ENCODE measurements at regions not wholly inside any gene's neighbourhood (a gene's known extent, or its start where the extent isn't known, plus 50 kb on each side); places are given as distances from the start of the nearest gene placed in this dataset.

DNA sequence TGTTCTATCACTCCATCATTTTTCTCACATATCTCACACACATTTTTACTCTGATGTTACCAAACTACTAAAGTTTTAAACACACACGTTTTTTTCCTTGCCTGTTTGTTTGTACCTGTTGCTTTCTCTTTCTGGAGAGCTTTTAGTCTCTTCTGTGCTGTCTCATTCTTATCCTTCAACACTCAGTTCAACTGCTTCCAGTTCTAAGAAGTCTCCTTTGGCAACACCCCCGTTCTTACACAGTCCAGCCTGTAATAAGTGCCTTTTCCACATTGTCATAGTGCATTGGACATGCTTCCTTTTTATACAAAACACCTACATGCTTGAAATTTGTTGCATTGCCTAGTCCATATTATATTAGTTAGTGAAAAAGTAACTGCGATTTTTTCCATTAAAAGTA, 360.2 kb upstream of the BRINP3 start:
- DNase-seq (ENCODE audit: low spot score) (no peak), ATAC-seq (ENCODE audit: low read depth) (no peak)
- H3K27me3 ChIP-seq (ENCODE audit: insufficient read depth, poor library complexity, severe bottlenecking) = no peaks in the 10 kb centered on the region
- no peaks in the 10 kb centered on the region for H3K36me3 ChIP-seq (ENCODE audit: low read depth)
- H3K27ac ChIP-seq (ENCODE audit: poor library complexity, severe bottlenecking) = no peak overlapping the region
- no peaks in the 10 kb centered on the region for H3K9me3 ChIP-seq (ENCODE audit: severe bottlenecking)
- no peaks in the 10 kb centered on the region for H3K4me1 ChIP-seq (ENCODE audit: insufficient read depth, poor library complexity, severe bottlenecking)
- H3K4me3 ChIP-seq (ENCODE audit: severe bottlenecking) = no peak overlapping the region
- no peak for TF ChIP-seq CTCF (IDR thresholded peaks at IDR 0.05; ENCODE audit: poor library complexity, severe bottlenecking)

DNA sequence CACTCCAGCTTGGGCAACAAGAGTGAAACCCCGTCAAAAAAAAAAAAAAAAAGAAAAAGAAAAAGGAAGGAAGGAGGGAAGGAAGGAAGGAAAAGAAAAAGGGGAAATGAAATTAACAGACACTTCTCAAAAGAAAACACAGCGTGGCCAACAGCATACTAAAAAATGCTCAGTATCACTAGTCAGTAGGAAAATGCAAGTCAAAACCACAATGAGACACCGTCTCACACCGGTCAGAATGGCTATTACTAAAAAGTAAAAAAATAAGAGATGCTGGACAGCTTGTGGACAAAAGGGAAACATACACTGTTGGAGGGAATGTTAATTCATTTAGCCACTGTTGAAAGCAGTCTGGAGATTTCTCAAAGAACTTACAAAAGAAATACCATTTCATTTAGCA, 369.5 kb upstream of the BRINP3 start:
- Histone ChIP-seq H3K4me1 (ENCODE audit: insufficient read depth, poor library complexity, severe bottlenecking) (no peaks in the 10 kb centered on the region), H3K27ac (ENCODE audit: poor library complexity, severe bottlenecking) (no peak overlapping the region), H3K36me3 (ENCODE audit: low read depth) (no peaks in the 10 kb centered on the region), H3K9me3 (ENCODE audit: severe bottlenecking) (no peaks in the 10 kb centered on the region), H3K27me3 (ENCODE audit: insufficient read depth, poor library complexity, severe bottlenecking) (no peaks in the 10 kb centered on the region), H3K4me3 (ENCODE audit: severe bottlenecking) (no peak overlapping the region)
- no peak for TF ChIP-seq CTCF (IDR thresholded peaks at IDR 0.05; ENCODE audit: poor library complexity, severe bottlenecking)
- no peak for DNase-seq (ENCODE audit: low spot score)
- ATAC-seq (ENCODE audit: low read depth) = no peak

DNA sequence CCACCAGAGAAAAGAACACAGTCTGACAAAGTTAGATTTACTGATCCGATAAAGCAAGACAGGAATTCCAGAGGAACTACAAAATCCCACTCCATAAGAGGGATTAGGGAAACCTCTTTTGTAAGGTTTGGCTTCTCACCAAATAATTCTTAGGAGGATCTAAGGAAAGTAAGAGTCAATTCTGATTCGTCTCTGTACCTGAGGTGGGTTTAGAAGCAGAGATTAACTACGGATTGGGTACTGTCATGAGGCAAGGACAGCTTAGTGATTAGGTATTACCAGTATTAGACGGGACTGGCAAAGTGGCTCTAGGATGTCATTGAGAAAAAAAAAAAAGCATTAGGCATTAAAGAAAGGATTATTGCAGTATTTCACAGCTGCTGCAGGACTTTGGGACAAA, 371.7 kb upstream of the BRINP3 start:
- DNase-seq (ENCODE audit: low spot score) (no peak), ATAC-seq (ENCODE audit: low read depth) (no peak)
- Histone ChIP-seq H3K36me3 (ENCODE audit: low read depth) (no peaks in the 10 kb centered on the region), H3K9me3 (ENCODE audit: severe bottlenecking) (no peaks in the 10 kb centered on the region), H3K27me3 (ENCODE audit: insufficient read depth, poor library complexity, severe bottlenecking) (no peaks in the 10 kb centered on the region), H3K4me1 (ENCODE audit: insufficient read depth, poor library complexity, severe bottlenecking) (no peaks in the 10 kb centered on the region), H3K4me3 (ENCODE audit: severe bottlenecking) (no peak overlapping the region), H3K27ac (ENCODE audit: poor library complexity, severe bottlenecking) (no peak overlapping the region)
- no peak for TF ChIP-seq CTCF (IDR thresholded peaks at IDR 0.05; ENCODE audit: poor library complexity, severe bottlenecking)

DNA sequence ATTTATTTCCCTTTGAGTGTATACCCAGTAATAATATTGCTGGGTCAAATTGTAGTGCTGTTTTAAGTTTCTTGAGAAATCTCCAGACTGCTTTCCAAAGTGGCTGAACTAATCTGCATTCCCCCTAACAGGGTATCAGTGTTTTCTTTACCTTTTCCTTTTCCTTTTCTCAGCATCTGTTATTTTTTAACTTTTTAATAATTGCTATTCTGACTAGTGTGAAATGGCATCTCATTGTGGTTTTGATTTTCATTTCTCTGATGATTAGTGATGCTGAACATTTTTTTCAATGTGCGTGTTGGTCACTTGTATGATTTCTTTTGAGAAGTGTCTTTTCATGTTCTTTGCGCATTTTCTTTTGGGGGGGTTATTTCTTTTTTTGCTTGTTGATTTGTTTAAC, 374.9 kb upstream of the BRINP3 start:
- no peaks in the 10 kb centered on the region for H3K4me1 ChIP-seq (ENCODE audit: insufficient read depth, poor library complexity, severe bottlenecking)
- no peaks in the 10 kb centered on the region for H3K36me3 ChIP-seq (ENCODE audit: low read depth)
- H3K9me3 ChIP-seq (ENCODE audit: severe bottlenecking) = no peaks in the 10 kb centered on the region
- no peak overlapping the region for H3K4me3 ChIP-seq (ENCODE audit: severe bottlenecking)
- H3K27me3 ChIP-seq (ENCODE audit: insufficient read depth, poor library complexity, severe bottlenecking) = no peaks in the 10 kb centered on the region
- TF ChIP-seq CTCF (IDR thresholded peaks at IDR 0.05; ENCODE audit: poor library complexity, severe bottlenecking) = no peak
- ATAC-seq (ENCODE audit: low read depth) = no peak
- DNase-seq (ENCODE audit: low spot score) = no peak
- H3K27ac ChIP-seq (ENCODE audit: poor library complexity, severe bottlenecking) = no peak overlapping the region

GRCh38 chr1:190858140-190858539, 380.5 kb upstream of the BRINP3 start:
- Histone ChIP-seq H3K27me3 (ENCODE audit: insufficient read depth, poor library complexity, severe bottlenecking) (no peaks in the 10 kb centered on the region), H3K9me3 (ENCODE audit: severe bottlenecking) (no peaks in the 10 kb centered on the region), H3K36me3 (ENCODE audit: low read depth) (no peaks in the 10 kb centered on the region), H3K4me3 (ENCODE audit: severe bottlenecking) (no peak overlapping the region), H3K4me1 (ENCODE audit: insufficient read depth, poor library complexity, severe bottlenecking) (no peaks in the 10 kb centered on the region), H3K27ac (ENCODE audit: poor library complexity, severe bottlenecking) (no peak overlapping the region)
- DNase-seq (ENCODE audit: low spot score) = no peak
- TF ChIP-seq CTCF (IDR thresholded peaks at IDR 0.05; ENCODE audit: poor library complexity, severe bottlenecking) = no peak
- ATAC-seq (ENCODE audit: low read depth) = no peak
